Activated naive CD8-positive, alpha-beta T cell treated with anti-CD3 and anti-CD28 coated beads for 36 hours (primary cell): ENCODE measurements at regions not wholly inside any gene's neighbourhood (a gene's known extent, or its start where the extent isn't known, plus 50 kb on each side); places are given as distances from the start of the nearest gene placed in this dataset.

Source experiments
- DNase-seq: peaks from one replicate; pipeline ENCODE4 v3.0.0; 2021
- H3K27ac Mint-ChIP-seq: one replicate; pipeline ENCODE4 v1.8.0; 2022; ENCODE audit warnings: mild to moderate bottlenecking, moderate library complexity, mixed read lengths
- H3K27me3 Mint-ChIP-seq: one replicate; pipeline ENCODE4 v1.8.0; 2022; ENCODE audit warnings: mild to moderate bottlenecking, mixed read lengths
- H3K36me3 Mint-ChIP-seq: one replicate; pipeline ENCODE4 v1.8.0; 2021; ENCODE audit warnings: mild to moderate bottlenecking, mixed read lengths
- H3K4me1 Mint-ChIP-seq: one replicate; pipeline ENCODE4 v1.8.0; 2021; ENCODE audit warnings: mixed read lengths
- H3K4me3 Mint-ChIP-seq: one replicate; pipeline ENCODE4 v1.8.0; 2022; ENCODE audit warnings: mild to moderate bottlenecking, moderate library complexity, mixed read lengths
- H3K9me3 Mint-ChIP-seq: one replicate; pipeline ENCODE4 v1.8.0; 2022; ENCODE audit warnings: mixed read lengths

DNA sequence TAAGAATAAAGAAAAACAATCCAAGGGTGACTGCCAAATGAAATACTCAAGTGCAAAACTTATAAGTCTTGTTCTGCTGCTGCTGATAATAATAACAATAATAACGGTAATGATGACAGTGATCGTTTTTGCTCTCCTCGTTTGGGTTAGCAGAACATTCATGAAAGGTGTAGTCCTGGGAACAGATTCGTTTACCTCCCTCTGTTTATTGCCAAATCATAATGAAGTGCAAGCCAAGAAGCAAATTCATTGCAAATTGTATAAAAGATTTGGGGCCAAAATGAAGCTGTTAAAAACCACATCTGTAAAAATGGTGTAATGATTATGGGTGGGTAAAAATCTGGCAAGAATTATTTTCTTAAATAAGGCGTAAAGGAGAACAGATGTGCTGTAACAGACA lies 587.2 kb upstream of the MKI67 start:
- Mint-ChIP-seq H3K27me3 (peaks cover 24% of the 10 kb centered on the region), H3K4me3 (no peak overlapping the region), H3K9me3 (no peaks in the 10 kb centered on the region), H3K27ac (no peak overlapping the region), H3K4me1 (no peaks in the 10 kb centered on the region), H3K36me3 (no peaks in the 10 kb centered on the region)
- no peak for DNase-seq

- Mint-ChIP-seq H3K27ac (no peak overlapping the region), H3K4me3 (no peak overlapping the region), H3K27me3 (peaks cover 24% of the 10 kb centered on the region), H3K36me3 (no peaks in the 10 kb centered on the region), H3K4me1 (no peaks in the 10 kb centered on the region), H3K9me3 (no peaks in the 10 kb centered on the region)
- DNase-seq, result no peak
Observed at GRCh38 chr10:128713874-128714570, 587.8 kb upstream of the MKI67 start.

DNA sequence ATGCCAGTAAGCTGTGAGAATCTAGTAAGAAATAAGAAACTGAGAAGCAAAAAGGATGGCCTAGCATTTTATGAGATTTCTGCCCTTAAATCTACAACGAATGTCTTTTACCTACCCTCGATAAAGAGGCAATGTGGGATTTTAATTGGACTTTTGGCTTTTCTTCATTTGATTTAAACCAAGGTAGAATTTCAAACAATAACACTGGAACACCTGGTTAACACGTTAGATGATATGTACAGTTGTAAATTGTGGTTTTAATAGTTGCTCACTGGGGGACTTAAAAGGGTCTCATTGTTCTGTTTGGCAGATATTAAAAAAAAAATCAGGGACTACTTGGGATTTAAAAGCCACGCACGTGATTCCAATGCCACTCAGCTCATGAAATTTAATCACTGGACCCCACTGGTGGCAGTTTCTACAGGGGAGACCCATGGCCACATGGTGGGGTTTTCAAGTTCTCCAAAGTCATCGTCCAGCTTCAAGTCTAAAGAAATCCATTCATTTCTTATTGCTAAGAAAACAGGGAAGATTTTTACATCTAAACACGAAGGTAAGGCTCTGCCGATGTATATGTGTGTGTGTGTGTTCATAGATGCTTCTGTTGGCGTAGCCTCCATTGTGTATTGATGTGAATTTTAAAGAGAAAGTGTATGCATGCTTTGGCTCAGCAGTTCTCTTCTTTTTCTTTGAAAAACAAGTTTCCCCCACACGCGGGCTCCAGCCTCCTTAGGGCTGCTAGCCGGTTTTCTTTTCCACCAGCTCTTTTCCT lies 588.6 kb upstream of the MKI67 start:
- H3K36me3 Mint-ChIP-seq, result no peaks in the 10 kb centered on the region

GRCh38 chr10:128716181-128716580 lies 590.0 kb upstream of the MKI67 start:
- H3K36me3 Mint-ChIP-seq, result no peaks in the 10 kb centered on the region
- no peaks in the 10 kb centered on the region for H3K4me1 Mint-ChIP-seq
- peaks cover 14% of the 10 kb centered on the region for H3K27me3 Mint-ChIP-seq
- no peak overlapping the region for H3K4me3 Mint-ChIP-seq
- no peak for DNase-seq
- H3K9me3 Mint-ChIP-seq, result no peaks in the 10 kb centered on the region
- H3K27ac Mint-ChIP-seq, result no peak overlapping the region

More for the DNA sequence above, 588.6 kb upstream of the MKI67 start:
- Mint-ChIP-seq H3K9me3 (no peaks in the 10 kb centered on the region), H3K27ac (no peak overlapping the region), H3K4me3 (no peak overlapping the region), H3K4me1 (no peaks in the 10 kb centered on the region), H3K27me3 (peaks cover 17% of the 10 kb centered on the region)
- no peak for DNase-seq

- no peak for DNase-seq
- Mint-ChIP-seq H3K36me3 (no peaks in the 10 kb centered on the region), H3K27ac (no peak overlapping the region), H3K4me3 (no peak overlapping the region), H3K9me3 (no peaks in the 10 kb centered on the region), H3K27me3 (no peaks in the 10 kb centered on the region), H3K4me1 (no peaks in the 10 kb centered on the region)
Observed at GRCh38 chr10:128721963-128722445, 595.8 kb upstream of the MKI67 start.

DNA sequence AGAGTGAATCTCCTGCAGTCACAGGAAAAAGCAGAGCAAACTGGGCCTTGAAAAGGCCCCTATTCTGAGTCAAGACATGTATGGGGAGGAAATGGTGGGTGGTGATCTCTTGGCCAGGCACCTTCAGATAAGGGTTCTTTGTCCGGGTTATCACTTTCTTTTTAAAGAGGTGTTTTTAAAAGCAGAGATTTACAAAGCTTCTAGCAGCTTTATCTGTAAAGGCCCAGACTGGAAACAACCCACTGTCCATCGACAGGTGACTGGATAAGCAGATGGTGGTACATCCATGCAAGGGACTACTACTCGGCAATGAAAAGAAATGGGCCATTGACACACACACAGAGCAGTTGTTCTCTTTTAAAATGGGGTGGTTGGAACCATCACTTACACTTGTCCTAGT lies 596.7 kb upstream of the MKI67 start:
- Mint-ChIP-seq H3K36me3 (no peaks in the 10 kb centered on the region), H3K9me3 (no peaks in the 10 kb centered on the region), H3K4me1 (no peaks in the 10 kb centered on the region), H3K4me3 (no peak overlapping the region), H3K27ac (no peak overlapping the region), H3K27me3 (no peaks in the 10 kb centered on the region)
- DNase-seq, result no peak

- Mint-ChIP-seq H3K9me3 (no peaks in the 10 kb centered on the region), H3K27me3 (no peaks in the 10 kb centered on the region), H3K4me3 (no peak overlapping the region), H3K4me1 (no peaks in the 10 kb centered on the region), H3K36me3 (no peaks in the 10 kb centered on the region), H3K27ac (no peak overlapping the region)
- no peak for DNase-seq
Observed at GRCh38 chr10:128723631-128724205, 597.5 kb upstream of the MKI67 start.

DNA sequence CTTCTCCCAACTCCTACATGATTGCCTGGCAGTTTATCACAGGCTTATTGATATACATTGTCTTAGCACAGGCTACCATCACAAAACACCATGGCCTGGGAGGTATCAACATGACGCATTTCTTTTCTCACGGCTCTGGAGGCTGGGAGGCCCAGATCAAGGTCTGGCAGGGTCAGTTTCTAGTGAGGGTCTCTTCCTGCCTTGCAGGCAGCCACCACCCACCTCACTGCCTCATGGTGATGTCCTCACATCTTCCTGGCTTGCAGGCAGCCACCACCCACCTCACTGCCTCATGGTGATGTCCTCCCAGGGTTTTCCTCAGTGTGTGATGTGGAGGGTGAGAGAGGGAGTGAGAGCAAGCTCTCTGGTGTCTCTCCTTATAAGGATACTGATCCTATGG lies 599.3 kb upstream of the MKI67 start:
- Mint-ChIP-seq H3K36me3 (no peaks in the 10 kb centered on the region), H3K4me1 (no peaks in the 10 kb centered on the region), H3K9me3 (no peaks in the 10 kb centered on the region), H3K27ac (no peak overlapping the region), H3K4me3 (no peak overlapping the region), H3K27me3 (no peaks in the 10 kb centered on the region)
- no peak for DNase-seq

GRCh38 chr10:128727114-128727513 lies 600.9 kb upstream of the MKI67 start:
- no peaks in the 10 kb centered on the region for H3K27me3 Mint-ChIP-seq
- no peaks in the 10 kb centered on the region for H3K4me1 Mint-ChIP-seq
- H3K27ac Mint-ChIP-seq, result no peak overlapping the region
- H3K4me3 Mint-ChIP-seq, result no peak overlapping the region
- DNase-seq, result no peak
- no peaks in the 10 kb centered on the region for H3K36me3 Mint-ChIP-seq
- no peaks in the 10 kb centered on the region for H3K9me3 Mint-ChIP-seq

DNA sequence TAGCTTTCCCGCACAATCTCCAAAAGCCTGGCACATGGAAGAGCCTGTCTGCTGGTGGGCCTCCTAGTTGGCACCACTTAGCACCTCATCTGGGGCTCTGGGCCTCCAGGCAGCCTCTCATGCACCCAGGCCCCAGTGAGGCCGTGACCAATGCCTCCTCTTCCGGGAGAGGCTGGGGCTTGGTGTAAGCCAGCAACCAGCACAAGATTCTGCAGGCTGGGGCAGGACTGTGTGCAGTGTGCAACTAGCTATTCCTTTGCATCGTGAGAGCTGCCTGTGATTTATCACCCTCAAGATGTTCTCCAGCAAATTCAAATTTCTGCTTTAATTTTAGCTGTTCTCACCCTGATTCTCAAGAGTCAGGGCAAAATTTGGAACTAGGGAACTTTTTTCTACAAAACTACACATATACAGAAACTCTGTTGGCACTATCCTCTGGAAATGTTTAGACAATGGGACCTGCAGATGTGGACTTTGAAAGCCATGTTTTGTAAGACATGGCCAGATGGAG lies 603.7 kb upstream of the MKI67 start:
- Mint-ChIP-seq H3K27me3 (no peaks in the 10 kb centered on the region), H3K4me3 (no peak overlapping the region), H3K27ac (no peak overlapping the region), H3K9me3 (no peaks in the 10 kb centered on the region), H3K36me3 (no peaks in the 10 kb centered on the region), H3K4me1 (no peaks in the 10 kb centered on the region)
- DNase-seq, result no peak

GRCh38 chr10:128730922-128731321 lies 604.7 kb upstream of the MKI67 start:
- Mint-ChIP-seq H3K36me3 (no peaks in the 10 kb centered on the region), H3K4me1 (no peaks in the 10 kb centered on the region), H3K27ac (no peak overlapping the region), H3K27me3 (no peaks in the 10 kb centered on the region), H3K4me3 (no peak overlapping the region), H3K9me3 (no peaks in the 10 kb centered on the region)
- DNase-seq, result no peak

GRCh38 chr10:128734161-128734560 lies 607.9 kb upstream of the MKI67 start:
- no peaks in the 10 kb centered on the region for H3K4me1 Mint-ChIP-seq
- DNase-seq, result no peak

GRCh38 chr10:128734734-128735133 lies 608.5 kb upstream of the MKI67 start:
- Mint-ChIP-seq H3K9me3 (no peaks in the 10 kb centered on the region), H3K4me1 (no peaks in the 10 kb centered on the region), H3K36me3 (no peaks in the 10 kb centered on the region), H3K4me3 (no peak overlapping the region), H3K27me3 (no peaks in the 10 kb centered on the region), H3K27ac (no peak overlapping the region)
- DNase-seq, result no peak

More at GRCh38 chr10:128734161-128734560, 607.9 kb upstream of the MKI67 start:
- H3K27ac Mint-ChIP-seq, result no peak overlapping the region
- H3K4me3 Mint-ChIP-seq, result no peak overlapping the region
- no peaks in the 10 kb centered on the region for H3K27me3 Mint-ChIP-seq
- no peaks in the 10 kb centered on the region for H3K36me3 Mint-ChIP-seq
- no peaks in the 10 kb centered on the region for H3K9me3 Mint-ChIP-seq

DNA sequence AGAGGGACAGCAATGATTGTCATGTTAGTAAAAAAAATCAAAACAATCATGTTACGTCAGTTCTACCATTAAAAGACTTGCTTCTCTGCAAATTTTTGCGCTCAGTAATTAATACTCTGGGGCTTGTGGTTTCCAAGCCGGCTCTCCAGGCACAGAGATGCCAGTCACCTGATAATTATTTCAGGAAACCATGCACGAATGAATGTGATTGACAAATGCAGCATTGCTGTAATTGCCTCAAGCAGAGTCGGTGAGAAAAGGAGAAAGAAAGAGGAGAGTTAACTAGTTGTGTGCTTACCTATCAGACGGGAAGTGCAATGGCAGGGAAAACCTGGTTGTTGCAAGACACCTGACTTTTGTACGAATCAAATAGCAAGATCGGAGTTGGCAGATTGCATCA lies 609.8 kb upstream of the MKI67 start:
- Mint-ChIP-seq H3K4me1 (no peaks in the 10 kb centered on the region), H3K4me3 (no peak overlapping the region), H3K27me3 (peaks cover under 1% of the 10 kb centered on the region), H3K9me3 (no peaks in the 10 kb centered on the region), H3K36me3 (no peaks in the 10 kb centered on the region), H3K27ac (no peak overlapping the region)
- DNase-seq, result no peak

DNA sequence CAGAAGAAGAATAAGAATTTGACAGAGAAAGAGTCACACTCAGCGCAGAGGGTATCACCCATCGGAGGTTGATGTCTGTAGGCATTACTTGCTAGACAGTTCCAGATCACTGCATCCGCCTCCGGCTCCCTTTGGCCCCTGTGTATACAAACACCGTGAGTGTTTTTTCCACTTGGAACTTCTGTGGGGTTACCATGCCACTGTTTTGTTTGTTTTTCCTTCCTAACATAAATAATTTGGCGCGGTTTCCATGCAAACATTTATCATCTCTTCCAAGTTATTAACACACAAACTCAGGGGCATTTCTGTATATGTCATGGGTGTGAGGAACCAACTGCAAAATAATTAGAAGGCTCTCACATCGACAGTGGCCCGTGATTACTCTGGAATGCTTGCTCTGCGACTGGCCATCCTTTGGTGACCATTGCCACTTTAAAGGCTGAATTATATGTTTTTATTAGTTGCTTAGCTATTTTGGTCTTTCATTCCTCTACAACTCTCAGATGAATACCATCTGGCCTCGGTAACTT lies 612.2 kb upstream of the MKI67 start:
- no peaks in the 10 kb centered on the region for H3K36me3 Mint-ChIP-seq
- no peak for DNase-seq
- H3K27ac Mint-ChIP-seq, result no peak overlapping the region
- H3K4me1 Mint-ChIP-seq, result no peaks in the 10 kb centered on the region
- no peak overlapping the region for H3K4me3 Mint-ChIP-seq
- no peaks in the 10 kb centered on the region for H3K9me3 Mint-ChIP-seq
- peaks cover 11% of the 10 kb centered on the region for H3K27me3 Mint-ChIP-seq
